ENCODE measurements at regions not wholly inside any gene's neighbourhood (a gene's known extent, or its start where the extent isn't known, plus 50 kb on each side); places are given as distances from the start of the nearest gene placed in this dataset.
"Not testable (repeated sequence)": the region's sequence is repeated elsewhere in the genome, so short reads cannot be mapped to it uniquely, and the experiment has no call there.

DNA sequence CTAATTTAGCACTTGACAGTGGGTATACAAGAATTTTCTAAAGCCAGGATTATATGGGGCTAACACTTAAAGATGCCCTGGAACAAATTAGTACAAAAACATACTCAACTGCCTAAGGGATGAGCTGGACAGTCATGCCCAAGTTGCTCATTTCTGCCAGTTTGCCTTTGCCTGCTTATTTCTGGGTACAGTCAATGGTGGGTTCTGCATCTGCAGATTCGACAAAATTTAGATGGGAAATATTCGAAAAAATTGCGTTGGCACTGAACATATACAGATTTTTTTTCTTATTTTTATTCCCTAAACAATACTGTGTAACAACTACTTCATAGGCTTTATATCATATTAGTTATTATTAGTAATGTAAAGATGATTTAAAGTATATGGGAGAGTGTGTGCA is 591.9 kb downstream of the EPM2A start:
- no peak for DNase-seq

- no peak for DNase-seq
Measured at GRCh38 chr6:145147559-145147958, 587.8 kb downstream of the EPM2A start.

GRCh38 chr6:145147981-145148749 is 587.2 kb downstream of the EPM2A start:
- DNase-seq: no peak

DNA sequence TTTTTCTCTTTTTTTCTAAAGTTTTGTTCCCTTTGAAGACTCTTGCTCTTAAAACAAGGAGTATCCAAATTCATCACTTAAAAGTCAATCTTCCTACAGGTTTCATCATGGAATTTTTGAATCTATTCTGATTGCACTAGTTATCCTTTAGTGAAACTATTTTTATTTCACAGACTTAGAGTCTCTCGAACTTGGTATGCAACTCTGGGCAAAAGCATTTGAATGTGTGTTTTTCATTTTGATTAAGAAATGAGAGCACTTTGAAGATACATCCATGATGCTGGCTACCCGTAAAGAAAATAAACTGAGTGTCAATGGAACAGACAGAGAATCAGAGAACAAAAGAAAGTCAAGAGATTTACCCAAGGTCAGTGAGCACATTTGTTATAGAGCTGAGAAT is 586.5 kb downstream of the EPM2A start:
- DNase-seq: no peak

- no peak for DNase-seq
Measured at GRCh38 chr6:145151624-145152023, 583.7 kb downstream of the EPM2A start.

DNA sequence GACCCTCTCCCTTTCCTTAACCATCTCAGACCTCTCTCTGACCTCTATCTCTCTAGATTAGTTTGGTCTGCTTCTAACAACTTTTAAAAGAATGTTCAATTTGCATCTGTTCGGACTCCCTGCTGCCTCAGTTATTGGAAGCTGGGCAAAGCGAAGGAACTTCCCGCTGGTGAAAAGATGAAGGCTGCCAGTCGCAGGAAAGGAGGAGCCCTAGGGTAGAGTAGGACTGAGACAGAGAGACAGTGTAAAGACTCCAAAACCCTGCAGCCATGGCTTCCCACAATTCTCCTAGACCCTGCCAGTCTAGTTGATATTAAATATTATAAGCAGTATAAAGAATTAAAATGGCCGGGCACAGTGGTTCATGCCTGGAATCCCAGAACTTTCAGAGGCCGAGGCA is 581.8 kb downstream of the EPM2A start:
- no peak for DNase-seq

DNA sequence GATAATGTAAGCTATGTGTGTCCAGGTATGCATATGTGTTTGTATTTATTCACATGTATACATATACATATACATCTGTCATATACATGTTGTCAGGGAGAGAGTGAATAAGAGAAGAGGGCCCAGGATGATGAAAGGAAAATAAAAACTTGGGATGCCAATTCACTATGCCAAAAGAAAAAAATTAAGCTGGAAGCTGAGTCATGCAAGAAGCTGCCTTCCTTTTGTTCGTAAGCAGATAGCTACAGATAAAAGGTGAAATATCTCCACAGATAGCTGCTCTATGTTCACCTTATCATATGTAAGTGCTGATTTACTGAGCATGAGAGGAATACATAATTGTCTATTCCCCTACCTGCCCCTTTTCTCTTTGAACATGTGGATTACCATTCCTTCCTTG is 579.9 kb downstream of the EPM2A start:
- no peak for DNase-seq

DNA sequence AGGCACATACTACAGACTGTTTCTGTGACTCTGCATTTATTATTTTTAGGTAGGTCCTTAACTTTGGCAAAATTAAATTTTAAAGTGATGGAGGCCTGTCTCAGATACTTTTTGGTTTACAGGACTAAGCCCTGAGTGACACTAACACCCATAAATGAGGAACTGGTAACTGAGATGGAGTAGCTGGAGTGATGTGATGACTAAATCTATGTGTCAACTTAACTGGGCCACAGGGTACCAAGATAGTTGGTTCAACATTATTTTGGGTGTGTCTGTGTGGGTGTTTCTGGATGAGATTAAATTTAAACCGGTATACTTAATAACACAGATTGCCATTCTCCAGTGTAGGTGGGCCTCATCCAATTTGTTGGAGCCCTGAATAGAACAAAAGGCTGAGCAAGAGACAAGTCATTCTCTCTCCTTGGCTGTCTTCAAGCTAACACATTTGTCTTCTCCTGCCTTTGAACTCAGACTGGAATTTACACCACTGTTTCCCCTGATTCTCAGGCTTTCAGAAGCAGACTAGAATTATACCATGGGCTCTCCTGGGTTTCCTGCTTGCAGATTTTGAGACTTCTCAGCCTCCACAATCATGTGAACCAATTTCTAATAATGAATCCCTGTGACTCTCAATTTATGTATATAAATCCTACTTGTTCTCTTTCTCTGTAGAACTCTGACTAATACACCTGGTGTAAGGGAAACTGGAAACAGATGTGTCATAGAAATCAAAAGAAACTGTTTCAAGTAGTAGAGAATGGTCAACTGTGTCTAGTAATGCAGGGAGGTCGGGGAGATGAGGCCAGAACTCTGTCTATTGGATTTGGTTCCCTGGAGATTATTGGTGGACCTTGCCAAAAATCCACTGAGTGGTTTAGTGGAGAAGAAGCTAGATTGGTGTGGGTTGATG is 579.2 kb downstream of the EPM2A start:
- no peak for DNase-seq

DNA sequence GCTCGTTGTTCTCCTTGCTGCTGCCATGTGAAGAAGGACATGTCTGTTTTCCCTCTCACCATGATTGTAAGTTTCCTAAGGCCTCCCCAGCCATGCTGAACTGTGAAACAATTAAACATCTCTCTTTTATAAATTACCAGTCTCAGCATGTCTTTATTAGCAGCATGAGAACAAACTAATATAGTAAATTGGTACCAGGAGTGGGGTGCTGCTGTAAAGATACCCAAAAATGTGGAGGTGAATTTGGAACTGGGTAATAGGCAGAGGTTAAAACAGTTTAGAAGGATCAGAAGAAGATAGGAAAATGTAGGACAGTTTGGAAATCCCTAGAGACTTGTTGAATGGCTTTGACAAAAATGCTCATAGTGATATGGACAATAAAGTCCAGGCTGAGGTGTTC is 576.7 kb downstream of the EPM2A start:
- DNase-seq: not testable (repeated sequence)

DNA sequence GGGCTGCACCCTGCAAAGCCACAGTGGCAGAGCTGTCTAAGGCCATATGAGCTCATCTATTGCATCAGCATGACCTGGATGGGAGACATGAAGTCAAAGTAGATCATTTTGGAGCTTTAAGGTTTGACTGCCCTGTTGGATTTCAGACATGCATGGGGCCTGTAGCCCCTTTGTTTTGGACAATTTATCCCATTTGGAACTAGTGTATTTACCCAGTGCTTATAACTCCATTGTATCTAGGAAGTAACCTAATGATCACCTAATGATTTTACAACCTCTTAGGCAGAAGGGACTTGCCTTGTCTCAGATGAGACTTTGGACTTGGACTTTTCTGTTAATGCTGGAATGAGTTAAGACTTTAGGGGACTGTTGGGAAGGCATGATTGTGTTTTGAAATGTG is 575.4 kb downstream of the EPM2A start:
- DNase-seq: no peak

GRCh38 chr6:145161501-145161900 is 573.8 kb downstream of the EPM2A start:
- DNase-seq: no peak

DNA sequence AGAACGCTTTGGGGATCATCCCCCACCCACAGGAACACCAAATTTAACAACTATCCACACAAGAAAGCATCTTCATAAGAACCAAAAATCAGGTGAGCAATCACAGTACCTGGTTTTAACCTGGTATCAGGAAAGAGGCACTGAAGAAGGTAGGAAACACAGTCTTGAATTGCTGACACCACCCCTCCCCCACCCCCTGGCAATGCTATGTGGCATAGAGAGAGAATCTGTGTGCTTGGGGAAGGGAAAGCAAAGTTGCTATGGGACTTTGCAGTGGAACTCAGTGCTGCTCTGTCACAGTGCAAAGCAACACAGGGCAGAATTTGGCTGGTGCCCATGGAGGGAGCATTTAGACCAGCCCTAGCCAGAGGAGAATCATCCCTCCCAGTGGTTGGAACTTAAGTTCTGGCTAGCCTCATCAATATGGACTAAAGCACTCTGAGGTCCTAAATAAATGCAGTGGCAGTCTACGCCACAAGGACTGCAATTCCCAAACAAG is 565.5 kb downstream of the EPM2A start:
- no peak for DNase-seq

DNA sequence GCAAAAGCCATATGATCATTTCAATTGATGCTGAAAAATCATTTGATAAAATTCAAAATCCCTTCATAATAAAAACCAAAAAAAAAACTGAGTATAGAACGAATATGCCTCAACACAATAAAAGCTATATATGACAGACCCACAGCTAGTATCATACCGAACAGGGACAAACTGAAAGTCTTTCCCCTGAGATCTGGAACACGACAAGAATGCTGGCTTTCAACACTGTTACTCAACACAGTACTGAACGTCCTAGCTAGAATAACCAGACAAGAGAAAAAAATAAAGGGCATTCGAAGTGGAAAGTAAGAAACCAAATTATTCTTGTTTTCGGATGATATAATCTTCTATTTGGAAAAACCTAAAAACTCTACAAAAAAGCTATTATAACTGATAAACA is 559.9 kb downstream of the EPM2A start:
- no peak for DNase-seq

DNA sequence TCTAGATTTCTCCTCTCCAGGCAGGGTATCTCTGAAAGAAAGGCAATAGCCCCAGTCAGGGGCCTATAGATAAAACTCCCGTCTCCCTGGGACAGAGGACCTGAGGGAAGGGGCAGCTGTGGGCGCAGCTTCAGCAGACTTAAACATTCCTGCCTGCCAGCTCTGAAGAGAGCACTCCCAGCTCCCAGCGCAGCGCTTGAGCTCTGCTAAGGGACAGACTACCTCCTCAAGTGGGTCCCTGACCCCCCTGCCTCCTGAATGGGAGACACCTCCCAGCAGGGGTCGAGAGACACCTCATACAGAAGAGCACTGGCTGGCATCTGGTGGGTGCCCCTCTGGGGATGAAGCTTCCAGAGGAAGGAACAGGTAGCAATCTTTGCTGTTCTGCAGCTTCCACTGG is 556.9 kb downstream of the EPM2A start:
- DNase-seq: no peak

GRCh38 chr6:145187491-145188206 is 547.7 kb downstream of the EPM2A start:
- DNase-seq: no peak

DNA sequence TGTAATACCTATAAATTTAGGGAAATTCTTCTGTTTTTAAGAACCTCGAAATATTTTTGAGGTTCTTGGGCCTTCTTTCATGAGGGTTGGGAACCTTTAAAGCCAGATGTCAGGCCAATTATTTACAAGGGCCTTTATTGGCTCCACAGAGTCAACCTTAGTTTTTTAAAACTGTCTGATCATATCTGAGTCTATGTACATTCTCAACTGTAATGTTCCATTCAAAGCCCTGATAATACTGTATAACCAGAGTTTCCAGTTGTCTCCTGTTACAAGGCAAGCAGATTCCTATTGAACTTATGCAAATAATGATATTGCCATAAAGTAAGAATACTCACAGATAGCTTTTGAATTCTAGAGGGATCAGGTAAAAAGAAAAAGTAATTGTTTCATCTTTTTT is 545.5 kb downstream of the EPM2A start:
- no peak for DNase-seq

- no peak for DNase-seq
Measured at GRCh38 chr6:145194389-145194788, 540.9 kb downstream of the EPM2A start.

GRCh38 chr6:145199961-145200360 is 535.4 kb downstream of the EPM2A start:
- DNase-seq: no peak

GRCh38 chr6:145204301-145204700 is 531.0 kb downstream of the EPM2A start:
- DNase-seq: no peak

- no peak for DNase-seq
Measured at GRCh38 chr6:145206247-145206907, 528.9 kb downstream of the EPM2A start.

- no peak for DNase-seq
Measured at GRCh38 chr6:145208474-145208873, 526.8 kb downstream of the EPM2A start.

DNA sequence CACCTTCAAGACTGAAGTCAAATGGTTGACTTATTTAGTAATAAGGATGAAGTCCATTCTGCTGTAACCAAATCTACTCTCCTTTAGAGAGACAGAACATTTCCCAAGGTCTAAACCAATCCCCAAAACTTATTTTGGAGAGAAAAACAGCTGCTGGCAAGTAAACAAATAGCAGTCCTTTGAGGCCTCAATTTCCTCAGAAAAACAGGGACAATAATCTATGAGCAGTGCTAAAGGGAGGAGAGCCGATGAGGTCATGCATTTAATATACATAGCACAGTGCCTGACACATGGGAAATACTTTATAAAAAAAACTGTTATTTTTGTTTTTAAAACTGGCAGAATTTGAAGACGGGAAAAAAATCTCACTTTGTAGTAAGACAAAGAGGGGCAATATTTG is 526.0 kb downstream of the EPM2A start:
- no peak for DNase-seq

- DNase-seq: no peak
Measured at GRCh38 chr6:145212813-145213212, 522.5 kb downstream of the EPM2A start.

Measured in effector CD4-positive, alpha-beta T cell (primary cell).